ENCODE measurements at regions not wholly inside any gene's neighbourhood (a gene's known extent, or its start where the extent isn't known, plus 50 kb on each side); places are given as distances from the start of the nearest gene placed in this dataset.
"Not testable (repeated sequence)": the region's sequence is repeated elsewhere in the genome, so short reads cannot be mapped to it uniquely, and the experiment has no call there.

- DNase-seq (ENCODE audit: low read depth in 1 of 2, low spot score in 1 of 2): no peak
Observed at GRCh38 chr17:74108126-74108705, 95.3 kb upstream of the RPL38 start.

- no peak for DNase-seq (ENCODE audit: low read depth in 1 of 2, low spot score in 1 of 2)
Observed at GRCh38 chr17:74110467-74110866, 93.0 kb upstream of the RPL38 start.

GRCh38 chr17:74113326-74113725 is 90.2 kb upstream of the RPL38 start:
- no peak for DNase-seq (ENCODE audit: low read depth in 1 of 2, low spot score in 1 of 2)

- DNase-seq (ENCODE audit: low read depth in 1 of 2, low spot score in 1 of 2): no peak
Observed at GRCh38 chr17:74113952-74114351, 89.5 kb upstream of the RPL38 start.

GRCh38 chr17:74114881-74115470 is 88.5 kb upstream of the RPL38 start:
- no peak for DNase-seq (ENCODE audit: low read depth in 1 of 2, low spot score in 1 of 2)

- no peak for DNase-seq (ENCODE audit: low read depth in 1 of 2, low spot score in 1 of 2)
Observed at GRCh38 chr17:74115586-74115985, 87.9 kb upstream of the RPL38 start.

GRCh38 chr17:74116087-74116717 is 87.3 kb upstream of the RPL38 start:
- no peak for DNase-seq (ENCODE audit: low read depth in 1 of 2, low spot score in 1 of 2)

- no peak for DNase-seq (ENCODE audit: low read depth in 1 of 2, low spot score in 1 of 2)
Observed at GRCh38 chr17:74117087-74117698, 86.3 kb upstream of the RPL38 start.

GRCh38 chr17:74117999-74118421 is 85.5 kb upstream of the RPL38 start:
- DNase-seq (ENCODE audit: low read depth in 1 of 2, low spot score in 1 of 2): no peak

- no peak for DNase-seq (ENCODE audit: low read depth in 1 of 2, low spot score in 1 of 2)
Observed at GRCh38 chr17:74118504-74118903, 85.0 kb upstream of the RPL38 start.

- no peak for DNase-seq (ENCODE audit: low read depth in 1 of 2, low spot score in 1 of 2)
Observed at GRCh38 chr17:74119049-74119580, 84.4 kb upstream of the RPL38 start.

GRCh38 chr17:74119965-74120364 is 83.5 kb upstream of the RPL38 start:
- no peak for DNase-seq (ENCODE audit: low read depth in 1 of 2, low spot score in 1 of 2)

GRCh38 chr17:74123350-74123749 is 80.1 kb upstream of the RPL38 start:
- no peak for DNase-seq (ENCODE audit: low read depth in 1 of 2, low spot score in 1 of 2)

GRCh38 chr17:74123866-74124444 is 79.5 kb upstream of the RPL38 start:
- DNase-seq (ENCODE audit: low read depth in 1 of 2, low spot score in 1 of 2): no peak

GRCh38 chr17:74125156-74125555 is 78.3 kb upstream of the RPL38 start:
- DNase-seq (ENCODE audit: low read depth in 1 of 2, low spot score in 1 of 2): no peak

- DNase-seq (ENCODE audit: low read depth in 1 of 2, low spot score in 1 of 2): no peak
Observed at GRCh38 chr17:74126179-74126900, 77.1 kb upstream of the RPL38 start.

GRCh38 chr17:74126959-74127358 is 76.5 kb upstream of the RPL38 start:
- DNase-seq (ENCODE audit: low read depth in 1 of 2, low spot score in 1 of 2): no peak

GRCh38 chr17:74128456-74129211 is 74.8 kb upstream of the RPL38 start:
- no peak for DNase-seq (ENCODE audit: low read depth in 1 of 2, low spot score in 1 of 2)

- DNase-seq (ENCODE audit: low read depth in 1 of 2, low spot score in 1 of 2): not testable (repeated sequence)
Observed at GRCh38 chr17:74129800-74130199, 73.7 kb upstream of the RPL38 start.

- no peak for DNase-seq (ENCODE audit: low read depth in 1 of 2, low spot score in 1 of 2)
Observed at GRCh38 chr17:74130276-74130675, 73.2 kb upstream of the RPL38 start.

All from activated CD4-positive, alpha-beta T cell treated with anti-CD3 and anti-CD28 coated beads, Interleukin-2, amount 50 U/mL, for 24 hours (primary cell).